T-helper 1 cell treated with Interleukin-12 subunit alpha and Interleukin-12 subunit beta and Interleukin-4 antibody, amounts not matched to agents 30 μg/mL and 1 μg/mL, for 36 hours (primary cell): ENCODE measurements at regions not wholly inside any gene's neighbourhood (a gene's known extent, or its start where the extent isn't known, plus 50 kb on each side); places are given as distances from the start of the nearest gene placed in this dataset.
"Not testable (repeated sequence)": the region's sequence is repeated elsewhere in the genome, so short reads cannot be mapped to it uniquely, and the experiment has no call there.

ENCODE experiments used
- H3K27ac Mint-ChIP-seq: one replicate; pipeline ENCODE4 v1.8.0; 2021; ENCODE audit warnings: mild to moderate bottlenecking, mixed read lengths
- H3K27me3 Mint-ChIP-seq: one replicate; pipeline ENCODE4 v1.8.0; 2021; ENCODE audit warnings: low read depth, mixed read lengths
- H3K36me3 Mint-ChIP-seq: one replicate; pipeline ENCODE4 v1.8.0; 2021; ENCODE audit warnings: low read depth, mixed read lengths
- H3K4me1 Mint-ChIP-seq: one replicate; pipeline ENCODE4 v1.8.0; 2021; ENCODE audit warnings: low read depth, mixed read lengths
- H3K4me3 Mint-ChIP-seq: one replicate; pipeline ENCODE4 v1.8.0; 2021; ENCODE audit warnings: mild to moderate bottlenecking, moderate library complexity, mixed read lengths
- H3K9me3 Mint-ChIP-seq: one replicate; pipeline ENCODE4 v1.8.0; 2021; ENCODE audit warnings: mixed read lengths

GRCh38 chr13:24613755-24614154 is 66.5 kb upstream of the ATP12A start:
- Mint-ChIP-seq H3K36me3 (no peaks in the 10 kb centered on the region), H3K4me1 (peaks cover 26% of the 10 kb centered on the region), H3K9me3 (no peaks in the 10 kb centered on the region), H3K27ac (no peak overlapping the region), H3K4me3 (no peak overlapping the region), H3K27me3 (no peaks in the 10 kb centered on the region)

- Mint-ChIP-seq H3K27ac (peak overlapping the region; percentile 3), H3K4me1 (peaks cover 31% of the 10 kb centered on the region), H3K36me3 (no peaks in the 10 kb centered on the region), H3K4me3 (no peak overlapping the region), H3K27me3 (no peaks in the 10 kb centered on the region), H3K9me3 (no peaks in the 10 kb centered on the region)
Observed at GRCh38 chr13:24614306-24615080, 65.7 kb upstream of the ATP12A start.

GRCh38 chr13:24615114-24615513 is 65.1 kb upstream of the ATP12A start:
- H3K4me3 Mint-ChIP-seq = no peak overlapping the region
- H3K27me3 Mint-ChIP-seq = no peaks in the 10 kb centered on the region
- H3K36me3 Mint-ChIP-seq = no peaks in the 10 kb centered on the region
- H3K9me3 Mint-ChIP-seq = no peaks in the 10 kb centered on the region
- H3K4me1 Mint-ChIP-seq = peaks cover 31% of the 10 kb centered on the region
- H3K27ac Mint-ChIP-seq = peak overlapping the region; percentile 4

DNA sequence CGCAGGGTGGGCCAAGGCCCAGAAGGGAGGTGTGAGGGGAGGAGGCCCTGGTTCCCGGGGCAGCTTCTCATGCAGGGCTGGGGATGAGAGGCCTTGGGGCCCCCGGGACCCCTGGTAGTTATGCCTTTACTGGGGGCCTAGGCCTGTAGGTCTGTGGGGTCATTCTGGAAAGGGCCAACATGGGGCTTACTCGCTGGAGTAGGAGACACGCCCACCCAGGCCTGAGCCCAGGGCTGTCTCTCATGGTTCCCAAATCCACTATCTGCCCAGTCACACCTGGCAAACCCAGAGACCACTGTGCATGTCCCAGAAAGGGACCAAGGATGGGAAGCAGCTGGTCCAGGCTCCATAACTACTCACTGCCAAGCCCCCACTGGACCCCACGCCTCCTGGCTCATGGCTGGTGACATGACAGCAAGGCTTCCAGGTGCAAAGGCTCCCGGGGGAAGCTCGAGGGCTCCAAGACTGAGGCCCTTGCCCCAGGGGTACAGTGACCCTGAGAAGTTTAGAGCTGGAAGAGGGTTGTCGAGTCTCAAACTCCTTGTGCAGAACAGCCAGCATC is 64.2 kb upstream of the ATP12A start:
- no peaks in the 10 kb centered on the region for H3K9me3 Mint-ChIP-seq
- H3K36me3 Mint-ChIP-seq = no peaks in the 10 kb centered on the region
- H3K4me3 Mint-ChIP-seq = no peak overlapping the region
- H3K27me3 Mint-ChIP-seq = no peaks in the 10 kb centered on the region
- no peak overlapping the region for H3K27ac Mint-ChIP-seq
- peaks cover 31% of the 10 kb centered on the region for H3K4me1 Mint-ChIP-seq

DNA sequence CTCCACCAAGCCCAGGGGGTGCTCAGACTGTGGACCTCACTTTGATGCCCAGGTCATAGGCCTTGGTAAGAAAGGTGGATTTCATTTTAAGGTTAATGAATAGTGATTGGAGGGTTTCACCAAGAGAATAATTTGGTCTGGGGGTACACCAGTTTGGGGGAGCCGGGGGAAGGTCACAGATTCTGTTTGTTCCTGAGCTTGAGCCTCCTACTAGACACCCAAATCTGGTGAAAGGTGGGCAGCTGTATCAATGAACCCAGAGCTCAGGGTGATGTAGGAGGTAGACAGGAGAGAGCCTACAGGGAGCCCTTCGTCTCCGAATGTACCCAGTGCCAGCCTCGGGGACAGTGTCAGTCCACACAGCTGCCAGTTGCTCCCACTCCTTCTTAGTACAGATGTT is 63.7 kb upstream of the ATP12A start:
- Mint-ChIP-seq H3K36me3 (no peaks in the 10 kb centered on the region), H3K4me1 (peaks cover 28% of the 10 kb centered on the region), H3K4me3 (no peak overlapping the region), H3K27me3 (no peaks in the 10 kb centered on the region), H3K9me3 (no peaks in the 10 kb centered on the region), H3K27ac (no peak overlapping the region)

- Mint-ChIP-seq H3K36me3 (no peaks in the 10 kb centered on the region), H3K4me1 (peaks cover 26% of the 10 kb centered on the region), H3K9me3 (no peaks in the 10 kb centered on the region), H3K4me3 (no peak overlapping the region), H3K27ac (peak overlapping the region; percentile 21), H3K27me3 (no peaks in the 10 kb centered on the region)
Observed at GRCh38 chr13:24617256-24618010, 62.8 kb upstream of the ATP12A start.

GRCh38 chr13:24618011-24618955 is 61.9 kb upstream of the ATP12A start:
- no peaks in the 10 kb centered on the region for H3K36me3 Mint-ChIP-seq
- peak overlapping the region; percentile 21 for H3K27ac Mint-ChIP-seq
- no peak overlapping the region for H3K4me3 Mint-ChIP-seq
- H3K9me3 Mint-ChIP-seq = no peaks in the 10 kb centered on the region
- H3K4me1 Mint-ChIP-seq = peaks cover 26% of the 10 kb centered on the region
- H3K27me3 Mint-ChIP-seq = no peaks in the 10 kb centered on the region

- Mint-ChIP-seq H3K4me1 (peaks cover 31% of the 10 kb centered on the region), H3K9me3 (no peaks in the 10 kb centered on the region), H3K4me3 (no peak overlapping the region), H3K27ac (peak overlapping the region; percentile 67), H3K36me3 (no peaks in the 10 kb centered on the region), H3K27me3 (no peaks in the 10 kb centered on the region)
Observed at GRCh38 chr13:24619282-24619681, 60.9 kb upstream of the ATP12A start.

DNA sequence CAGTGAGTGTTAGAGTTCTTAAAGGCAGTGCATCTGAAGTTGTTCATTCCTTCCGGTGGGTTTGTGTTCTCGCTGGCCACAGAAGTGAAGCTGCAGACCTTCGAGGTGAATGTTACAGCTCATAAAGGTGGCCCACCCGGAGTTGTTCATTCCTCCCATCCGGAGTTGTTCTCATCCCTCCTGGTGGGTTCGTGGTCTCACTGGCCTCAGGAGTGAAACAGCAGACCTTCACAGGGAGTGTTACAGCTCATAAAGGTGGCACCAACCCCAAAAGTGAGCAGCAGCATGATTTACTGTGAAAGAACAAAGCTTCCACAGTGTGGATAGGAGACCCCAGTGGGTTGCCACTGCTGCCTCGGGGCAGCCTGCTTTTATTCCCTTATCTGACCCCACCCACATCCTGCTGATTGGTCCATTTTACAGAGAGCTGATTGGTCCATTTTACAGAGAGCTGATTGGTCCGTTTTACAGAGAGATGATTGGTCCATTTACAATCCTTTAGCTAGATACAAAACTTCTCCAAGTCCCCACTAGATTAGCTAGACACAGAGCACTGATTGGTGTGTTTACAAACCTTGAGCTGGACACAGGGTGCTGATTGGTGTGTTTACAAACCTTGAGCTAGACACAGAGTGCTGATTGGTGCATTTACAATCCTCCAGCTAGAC is 57.6 kb upstream of the ATP12A start:
- H3K4me1 Mint-ChIP-seq = peaks cover 49% of the 10 kb centered on the region
- H3K4me3 Mint-ChIP-seq, H3K27ac Mint-ChIP-seq, H3K36me3 Mint-ChIP-seq, H3K9me3 Mint-ChIP-seq, H3K27me3 Mint-ChIP-seq: not testable (repeated sequence)

DNA sequence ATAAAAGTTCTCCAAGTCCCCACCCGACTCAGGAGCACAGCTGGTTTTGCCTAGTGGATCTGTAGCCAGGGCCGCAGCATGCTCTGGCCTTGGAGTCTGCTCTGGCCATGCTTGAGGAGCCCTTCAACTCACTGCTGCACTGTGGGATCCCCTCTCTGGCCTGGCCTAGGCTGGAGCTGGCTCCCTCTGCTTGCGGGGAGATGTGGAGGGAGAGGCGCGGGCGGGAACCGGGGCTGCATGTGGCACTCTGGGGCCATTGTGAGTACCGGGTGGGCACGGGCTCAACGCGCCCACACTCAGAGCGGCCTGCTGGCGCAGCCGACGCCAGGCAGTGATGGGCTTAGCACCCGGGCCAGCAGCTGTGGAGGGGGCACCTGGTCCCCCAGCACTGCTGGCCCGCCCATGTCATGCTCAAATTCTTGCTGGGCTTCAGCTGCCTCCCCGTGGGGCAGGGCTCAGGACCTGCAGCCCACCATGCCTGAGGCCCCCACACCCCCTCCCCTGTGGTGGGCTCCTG is 57.0 kb upstream of the ATP12A start:
- Mint-ChIP-seq H3K27ac (no peak overlapping the region), H3K27me3 (no peaks in the 10 kb centered on the region), H3K4me3 (no peak overlapping the region), H3K4me1 (peaks cover 43% of the 10 kb centered on the region), H3K9me3 (no peaks in the 10 kb centered on the region), H3K36me3 (no peaks in the 10 kb centered on the region)

DNA sequence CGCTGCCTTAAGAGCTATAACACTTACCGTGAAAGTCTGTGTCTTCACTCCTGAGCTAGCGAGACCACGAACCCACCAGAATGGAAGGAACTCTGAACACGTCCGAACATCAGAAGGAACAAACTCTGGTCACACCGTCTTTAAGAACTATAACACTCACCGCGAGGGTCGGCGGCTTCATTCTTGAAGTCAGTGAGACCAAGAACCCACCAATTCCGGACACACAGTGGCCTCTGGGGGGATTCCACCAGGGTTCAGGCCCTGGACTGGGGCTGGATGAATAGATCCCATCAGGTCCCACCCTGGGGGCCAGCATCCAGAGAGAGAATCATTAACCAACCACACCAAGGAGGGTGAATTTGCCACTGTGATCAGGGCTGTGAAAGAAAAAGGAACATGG is 55.8 kb upstream of the ATP12A start:
- Mint-ChIP-seq H3K4me1 (peaks cover 37% of the 10 kb centered on the region), H3K27me3 (no peaks in the 10 kb centered on the region), H3K4me3 (no peak overlapping the region), H3K36me3 (no peaks in the 10 kb centered on the region), H3K27ac (peak overlapping the region; percentile 96), H3K9me3 (no peaks in the 10 kb centered on the region)

DNA sequence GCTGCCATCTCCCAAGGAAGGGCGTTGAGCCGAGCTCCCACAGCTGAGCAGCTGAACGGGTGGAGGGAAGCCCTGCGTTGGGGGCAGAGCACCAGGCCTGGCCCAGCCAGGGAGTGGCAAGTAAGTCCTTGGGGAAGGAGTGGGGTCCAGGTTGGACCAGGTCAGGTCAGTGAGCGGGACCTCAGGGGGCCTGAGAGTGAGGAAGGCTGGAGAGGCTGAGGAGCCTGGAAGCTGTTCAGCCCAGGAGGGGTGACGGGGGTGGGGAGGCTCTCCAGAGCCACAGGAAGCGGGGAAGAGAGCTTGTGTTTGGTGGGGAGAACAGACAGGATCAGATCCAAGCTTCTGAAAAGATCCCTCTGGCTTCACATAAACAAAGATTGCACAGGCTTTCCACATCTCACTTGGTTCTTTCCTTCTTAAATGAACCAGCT is 55.4 kb upstream of the ATP12A start:
- Mint-ChIP-seq H3K4me1 (peaks cover 37% of the 10 kb centered on the region), H3K9me3 (no peaks in the 10 kb centered on the region), H3K4me3 (no peak overlapping the region), H3K36me3 (no peaks in the 10 kb centered on the region), H3K27ac (peak overlapping the region; percentile 96), H3K27me3 (no peaks in the 10 kb centered on the region)

DNA sequence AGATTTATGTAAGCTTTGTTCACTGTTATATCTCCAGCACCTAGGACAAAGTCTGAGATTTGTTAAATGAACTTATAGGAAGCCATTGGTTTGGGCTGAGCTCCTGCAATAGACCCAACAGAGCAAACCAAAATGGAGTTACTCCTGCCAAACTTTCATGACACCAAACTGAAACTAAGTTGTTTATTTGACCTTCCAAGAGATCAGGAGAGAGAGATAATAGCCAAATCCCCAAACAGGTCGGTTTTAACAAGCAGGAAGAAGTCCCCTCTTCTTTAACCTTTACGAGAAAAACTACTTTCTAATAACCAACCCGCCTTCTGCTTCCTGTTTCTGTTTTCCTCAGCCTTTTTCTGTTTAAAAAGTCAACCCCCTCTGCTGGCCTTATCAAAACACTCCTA is 54.9 kb upstream of the ATP12A start:
- Mint-ChIP-seq H3K9me3 (no peaks in the 10 kb centered on the region), H3K27me3 (no peaks in the 10 kb centered on the region), H3K27ac (peak overlapping the region; percentile 96), H3K4me1 (peaks cover 37% of the 10 kb centered on the region), H3K4me3 (no peak overlapping the region), H3K36me3 (no peaks in the 10 kb centered on the region)
